ENCODE measurements at regions not wholly inside any gene's neighbourhood (a gene's known extent, or its start where the extent isn't known, plus 50 kb on each side); places are given as distances from the start of the nearest gene placed in this dataset.

DNA sequence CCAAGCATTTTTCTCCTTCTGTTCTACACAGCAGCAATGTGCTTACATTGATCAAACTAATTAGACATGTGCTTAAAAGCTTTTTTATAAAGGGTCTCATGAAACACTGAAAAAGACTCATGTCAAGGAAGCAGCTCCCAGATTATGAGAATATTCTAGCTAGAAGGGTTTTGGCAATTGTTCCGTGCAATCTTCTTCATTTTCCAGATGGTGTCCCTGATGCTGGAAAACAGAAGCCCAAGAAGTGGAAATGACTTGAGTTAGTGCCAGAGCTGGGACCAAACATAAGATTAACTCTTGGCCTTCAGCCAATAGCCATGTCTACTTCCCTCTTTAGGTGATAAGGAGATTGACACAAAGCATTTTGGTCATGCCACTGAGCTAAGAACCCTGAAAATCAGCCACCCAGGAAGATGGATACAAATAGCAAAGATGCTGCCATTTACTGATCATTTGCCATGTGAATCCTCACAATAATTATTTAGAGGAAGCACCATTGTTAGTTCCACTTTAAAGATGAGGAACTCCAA is 110.8 kb downstream of the MATN1 start:
- TF ChIP-seq CREB1 (IDR thresholded peaks at IDR 0.05; ENCODE audit: low read depth), result no peak
- TF ChIP-seq TAF1 (IDR thresholded peaks at IDR 0.05; ENCODE audit: borderline replicate concordance, low read depth, low read length), result no peak
- TF ChIP-seq EZH2 (IDR thresholded peaks at IDR 0.05; ENCODE audit: borderline replicate concordance, control insufficient read depth, low read depth, low read length), result no peak
- no peak for TF ChIP-seq JUNB (IDR thresholded peaks at IDR 0.05)
- no peak for TF ChIP-seq CTCF (IDR thresholded peaks at IDR 0.05 in 2 of 3, conservative IDR thresholded peaks at IDR 0.05 in 1 of 3; ENCODE audit: control insufficient read depth in 2 of 3, extremely low read depth in 1 of 3, insufficient read depth in 1 of 3, low read depth in 3 of 3, low read length in 3 of 3)
